Keratinocyte (primary cell): ENCODE measurements at regions not wholly inside any gene's neighbourhood (a gene's known extent, or its start where the extent isn't known, plus 50 kb on each side); places are given as distances from the start of the nearest gene placed in this dataset.

Source experiments
- DNase-seq: peaks from one replicate; pipeline ENCODE4 v3.0.0-alpha.2; 2011; ENCODE audit warnings: low read depth, missing footprints, low spot score
- FAIRE-seq: peaks from 2 replicates; lab custom pipeline; 2011; peaks lifted over from hg19 to GRCh38; lab: Jason Lieb, UNC
- H2AFZ ChIP-seq: 2 replicates; pipeline ENCODE4 v1.6.0; 2012; ENCODE audit warnings: low read length, control low read depth, inconsistent platforms; ENCODE audit not compliant: control insufficient read depth
- H3K27ac ChIP-seq: 2 replicates; pipeline ENCODE4 v1.5.1; 2011; ENCODE audit warnings: low read length; ENCODE audit not compliant: control insufficient read depth, insufficient read depth
- H3K27me3 ChIP-seq: 3 replicates; pipeline ENCODE4 v1.6.0; 2011; ENCODE audit warnings: low read length; ENCODE audit not compliant: control insufficient read depth, insufficient read depth; ENCODE audit errors: extremely low read depth
- H3K36me3 ChIP-seq, 2 experiments: 2 replicates in 1 of 2; 3 replicates in 1 of 2; pipeline ENCODE4 v1.5.1; 2011; ENCODE audit warnings: low read length in 2 of 2, mild to moderate bottlenecking in 1 of 2; ENCODE audit not compliant: control insufficient read depth in 2 of 2, insufficient read depth in 2 of 2; ENCODE audit errors: extremely low read depth in 1 of 2
- H3K4me1 ChIP-seq: 3 replicates; pipeline ENCODE4 v1.5.1; 2011; ENCODE audit warnings: low read length; ENCODE audit not compliant: control insufficient read depth, insufficient read depth; ENCODE audit errors: extremely low read depth
- H3K4me2 ChIP-seq: 3 replicates; pipeline ENCODE4 v1.6.0; 2011; ENCODE audit warnings: low read depth, low read length; ENCODE audit not compliant: control insufficient read depth, insufficient read depth; ENCODE audit errors: extremely low read depth
- H3K4me3 ChIP-seq, 3 experiments: fragments of 200-600 bp in 1 of 3; sonication (generic) in 1 of 3; 2 replicates in 2 of 3; 3 replicates in 1 of 3; pipeline ENCODE4 v1.5.1; 2011 to 2016; ENCODE audit warnings: low read length in 3 of 3, mild to moderate bottlenecking in 3 of 3, control low read depth in 2 of 3, inconsistent platforms in 1 of 3, low read depth in 1 of 3, mixed read lengths in 1 of 3, mixed run types in 1 of 3, moderate library complexity in 1 of 3; ENCODE audit not compliant: control insufficient read depth in 2 of 3, insufficient read depth in 2 of 3; ENCODE audit errors: extremely low read depth in 1 of 3
- H3K79me2 ChIP-seq: 2 replicates; pipeline ENCODE4 v1.6.0; 2012; ENCODE audit warnings: low read length; ENCODE audit not compliant: control insufficient read depth, insufficient read depth
- H3K9ac ChIP-seq: 3 replicates; pipeline ENCODE4 v1.6.0; 2011; ENCODE audit warnings: low read length; ENCODE audit not compliant: control insufficient read depth, insufficient read depth; ENCODE audit errors: extremely low read depth
- H3K9me1 ChIP-seq: 3 replicates; pipeline ENCODE4 v1.6.0; 2011; ENCODE audit warnings: low read length; ENCODE audit not compliant: control insufficient read depth, insufficient read depth; ENCODE audit errors: extremely low read depth
- H3K9me3 ChIP-seq: 2 replicates; pipeline ENCODE4 v1.5.1; 2012; ENCODE audit warnings: low read depth, low read length; ENCODE audit not compliant: control insufficient read depth
- H4K20me1 ChIP-seq: 3 replicates; pipeline ENCODE4 v1.6.0; 2011; ENCODE audit warnings: low read length; ENCODE audit not compliant: control insufficient read depth, insufficient read depth; ENCODE audit errors: extremely low read depth
- EZH2 ChIP-seq: IDR thresholded peaks from one replicate; pipeline ENCODE4 v1.6.1; 2012; ENCODE audit warnings: inconsistent platforms, mild to moderate bottlenecking, low read length, moderate library complexity
- dilution Hi-C: fragments of 300-500 bp; cut with MboI; formaldehyde crosslinking; loops from one replicate; pipeline ENCODE4 v1.7.0; 2020; ENCODE audit warnings: low sequenced_read_pairs; ENCODE audit not compliant: extremely low pct_ligation_motif_present
- TF ChIP-seq, protein P1 (sequence below), 3 experiments: IDR thresholded peaks in 1 of 3; conservative IDR thresholded peaks in 1 of 3; optimal IDR thresholded peaks in 1 of 3; 2 replicates in 2 of 3; 3 replicates in 1 of 3; pipeline versions ENCODE3 to v1.5.1; 2011; ENCODE audit warnings: low read length in 3 of 3, mild to moderate bottlenecking in 3 of 3, moderate library complexity in 2 of 3, control low read depth in 1 of 3, inconsistent platforms in 1 of 3; ENCODE audit not compliant: insufficient read depth in 2 of 3; ENCODE audit errors: extremely low read depth in 1 of 3

DNA sequence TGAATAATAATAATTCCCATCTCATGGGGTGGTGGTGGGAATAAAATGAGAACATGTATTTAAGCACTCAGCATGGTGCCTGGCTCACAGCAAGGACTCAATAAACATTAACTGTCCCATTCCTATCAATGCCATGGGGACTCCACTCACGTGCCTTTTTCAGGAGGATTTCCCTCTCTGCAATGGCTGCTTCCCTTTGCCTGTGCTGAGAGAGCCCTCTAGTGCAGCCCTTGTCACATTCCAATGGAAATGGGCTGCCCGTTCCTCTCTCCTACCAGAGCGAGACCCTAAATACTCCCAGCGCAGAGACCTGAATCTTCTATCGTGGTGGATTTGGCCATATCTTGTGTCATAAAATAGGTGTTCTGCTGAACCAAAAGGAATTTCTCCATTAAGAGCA is 621.5 kb upstream of the B3GAT1 start:
- H3K9ac ChIP-seq: no peak overlapping the region
- peaks cover 6% of the 10 kb centered on the region for H3K9me3 ChIP-seq
- FAIRE-seq (no peak), DNase-seq (no peak)
- no peak overlapping the region for H3K4me2 ChIP-seq
- no peak overlapping the region for H2AFZ ChIP-seq
- H3K4me3 ChIP-seq: no peak overlapping the region
- TF ChIP-seq EZH2: no peak
- TF ChIP-seq, protein P1, sequence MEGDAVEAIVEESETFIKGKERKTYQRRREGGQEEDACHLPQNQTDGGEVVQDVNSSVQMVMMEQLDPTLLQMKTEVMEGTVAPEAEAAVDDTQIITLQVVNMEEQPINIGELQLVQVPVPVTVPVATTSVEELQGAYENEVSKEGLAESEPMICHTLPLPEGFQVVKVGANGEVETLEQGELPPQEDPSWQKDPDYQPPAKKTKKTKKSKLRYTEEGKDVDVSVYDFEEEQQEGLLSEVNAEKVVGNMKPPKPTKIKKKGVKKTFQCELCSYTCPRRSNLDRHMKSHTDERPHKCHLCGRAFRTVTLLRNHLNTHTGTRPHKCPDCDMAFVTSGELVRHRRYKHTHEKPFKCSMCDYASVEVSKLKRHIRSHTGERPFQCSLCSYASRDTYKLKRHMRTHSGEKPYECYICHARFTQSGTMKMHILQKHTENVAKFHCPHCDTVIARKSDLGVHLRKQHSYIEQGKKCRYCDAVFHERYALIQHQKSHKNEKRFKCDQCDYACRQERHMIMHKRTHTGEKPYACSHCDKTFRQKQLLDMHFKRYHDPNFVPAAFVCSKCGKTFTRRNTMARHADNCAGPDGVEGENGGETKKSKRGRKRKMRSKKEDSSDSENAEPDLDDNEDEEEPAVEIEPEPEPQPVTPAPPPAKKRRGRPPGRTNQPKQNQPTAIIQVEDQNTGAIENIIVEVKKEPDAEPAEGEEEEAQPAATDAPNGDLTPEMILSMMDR (optimal IDR thresholded peaks at IDR 0.05 in 1 of 3, IDR thresholded peaks at IDR 0.05 in 1 of 3, conservative IDR thresholded peaks at IDR 0.05 in 1 of 3; ENCODE audit: extremely low read depth in 1 of 3, insufficient read depth in 2 of 3, low read length in 3 of 3): no peak
- no peaks in the 10 kb centered on the region for H3K4me1 ChIP-seq
- dilution Hi-C loops: no loop called here
- no peaks in the 10 kb centered on the region for H4K20me1 ChIP-seq
- no peak overlapping the region for H3K27ac ChIP-seq
- H3K27me3 ChIP-seq: no peaks in the 10 kb centered on the region
- H3K36me3 ChIP-seq: no peaks in the 10 kb centered on the region
- H3K79me2 ChIP-seq: no peaks in the 10 kb centered on the region
- H3K9me1 ChIP-seq: no peaks in the 10 kb centered on the region

DNA sequence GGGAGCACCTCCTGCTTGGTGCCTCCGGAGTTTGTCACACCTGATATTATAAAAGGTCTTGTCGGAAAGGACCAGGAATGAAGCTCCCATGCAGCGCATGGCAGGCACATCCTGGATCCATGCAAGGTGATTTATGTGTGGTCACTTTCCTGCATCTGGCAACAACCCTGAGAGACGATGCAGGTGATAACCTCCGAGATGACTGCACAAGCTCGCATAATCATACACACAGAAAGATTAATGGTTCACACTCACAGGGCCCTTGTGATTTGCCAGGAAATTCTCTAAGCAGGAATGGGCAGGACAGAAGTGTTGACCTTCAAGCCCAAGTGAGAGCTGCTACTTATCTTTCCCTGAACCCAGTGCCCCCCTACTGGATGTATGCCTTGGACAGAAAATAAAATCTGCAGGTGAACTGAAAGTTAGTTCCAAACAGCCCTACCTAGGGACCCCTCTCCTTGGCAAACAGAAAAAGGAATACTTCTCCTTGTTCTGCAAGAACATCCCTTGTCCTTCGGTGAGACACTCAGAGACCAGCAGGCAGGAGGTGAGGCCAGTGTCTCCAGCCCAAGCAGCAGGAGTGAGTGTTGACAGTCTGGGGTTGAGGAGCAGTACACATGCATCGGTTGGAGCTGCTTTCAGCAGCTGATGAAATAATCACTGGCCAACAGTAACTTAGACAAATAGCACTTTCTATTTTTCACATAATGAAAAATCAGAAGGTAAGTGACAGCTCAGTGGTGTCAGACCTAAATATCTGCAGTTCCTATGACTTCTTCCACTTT is 619.4 kb upstream of the B3GAT1 start:
- H4K20me1 ChIP-seq: no peaks in the 10 kb centered on the region
- H3K4me1 ChIP-seq: no peaks in the 10 kb centered on the region
- H3K9me1 ChIP-seq: no peaks in the 10 kb centered on the region
- dilution Hi-C loops: no loop called here
- no peaks in the 10 kb centered on the region for H3K36me3 ChIP-seq
- no peak overlapping the region for H3K27ac ChIP-seq
- H3K4me2 ChIP-seq: no peak overlapping the region
- TF ChIP-seq, protein P1 (optimal IDR thresholded peaks at IDR 0.05 in 1 of 3, IDR thresholded peaks at IDR 0.05 in 1 of 3, conservative IDR thresholded peaks at IDR 0.05 in 1 of 3; ENCODE audit: extremely low read depth in 1 of 3, insufficient read depth in 2 of 3, low read length in 3 of 3): no peak
- TF ChIP-seq EZH2: no peak
- FAIRE-seq: no peak
- DNase-seq: no peak
- no peak overlapping the region for H3K9ac ChIP-seq
- H3K79me2 ChIP-seq: no peaks in the 10 kb centered on the region
- H2AFZ ChIP-seq: no peak overlapping the region
- H3K9me3 ChIP-seq: peaks cover 2% of the 10 kb centered on the region
- no peak overlapping the region for H3K4me3 ChIP-seq
- H3K27me3 ChIP-seq: no peaks in the 10 kb centered on the region
